Stimulated activated CD4-positive, alpha-beta T cell treated with anti-CD3 and anti-CD28 coated beads, Interleukin-1b, Interleukin-23, amount 100 ng/mL, for 24 hours (primary cell): ENCODE measurements at regions not wholly inside any gene's neighbourhood (a gene's known extent, or its start where the extent isn't known, plus 50 kb on each side); places are given as distances from the start of the nearest gene placed in this dataset.
"Not testable (repeated sequence)": the region's sequence is repeated elsewhere in the genome, so short reads cannot be mapped to it uniquely, and the experiment has no call there.

Experiments used
- DNase-seq, 4 experiments: peaks; one replicate each; pipeline ENCODE4 v3.0.0-alpha.2; 2020; ENCODE audit warnings: low read depth in 4 of 4, low spot score in 1 of 4

GRCh38 chr16:60302676-60303075 lies 1568.6 kb upstream of the GOT2 start:
- no peak for DNase-seq

- DNase-seq = no peak
Measured at GRCh38 chr16:60302261-60302660, 1568.1 kb upstream of the GOT2 start.

- DNase-seq = no peak
Measured at GRCh38 chr16:60299241-60299776, 1565.2 kb upstream of the GOT2 start.

GRCh38 chr16:60295451-60295850 lies 1561.3 kb upstream of the GOT2 start:
- DNase-seq = no peak

- no peak for DNase-seq
Measured at GRCh38 chr16:60285794-60286193, 1551.7 kb upstream of the GOT2 start.

DNA sequence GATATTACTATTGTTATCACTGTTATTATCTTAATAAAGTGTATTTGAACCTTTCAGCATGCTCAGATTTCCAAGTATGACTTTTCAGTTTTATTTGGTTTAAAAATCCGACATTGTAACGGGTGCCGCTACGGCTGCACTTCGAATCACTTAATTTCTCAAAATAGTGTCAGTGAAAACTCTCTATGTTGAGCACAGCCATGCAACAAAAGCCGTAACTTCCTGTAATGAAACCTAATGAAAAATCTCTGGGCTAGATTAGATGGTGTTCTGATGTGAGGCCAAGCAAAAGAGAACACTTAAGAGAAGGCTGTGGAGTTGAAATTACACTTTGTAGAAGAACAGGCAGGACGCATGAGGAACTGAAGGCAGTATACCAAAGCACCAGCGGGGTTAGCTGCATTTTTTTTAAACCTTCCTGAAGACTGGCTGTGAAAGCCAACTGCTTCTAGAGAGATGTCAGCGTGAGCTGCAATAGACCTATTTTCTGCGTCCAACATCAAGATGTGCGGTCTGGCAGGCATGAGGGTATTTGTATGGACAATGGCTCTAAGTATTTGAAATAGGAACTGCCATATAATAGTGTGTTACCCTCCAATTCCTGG lies 1545.0 kb upstream of the GOT2 start:
- DNase-seq = no peak

GRCh38 chr16:60274431-60275019 lies 1540.4 kb upstream of the GOT2 start:
- no peak for DNase-seq

- no peak for DNase-seq
Measured at GRCh38 chr16:60271781-60272180, 1537.7 kb upstream of the GOT2 start.

DNA sequence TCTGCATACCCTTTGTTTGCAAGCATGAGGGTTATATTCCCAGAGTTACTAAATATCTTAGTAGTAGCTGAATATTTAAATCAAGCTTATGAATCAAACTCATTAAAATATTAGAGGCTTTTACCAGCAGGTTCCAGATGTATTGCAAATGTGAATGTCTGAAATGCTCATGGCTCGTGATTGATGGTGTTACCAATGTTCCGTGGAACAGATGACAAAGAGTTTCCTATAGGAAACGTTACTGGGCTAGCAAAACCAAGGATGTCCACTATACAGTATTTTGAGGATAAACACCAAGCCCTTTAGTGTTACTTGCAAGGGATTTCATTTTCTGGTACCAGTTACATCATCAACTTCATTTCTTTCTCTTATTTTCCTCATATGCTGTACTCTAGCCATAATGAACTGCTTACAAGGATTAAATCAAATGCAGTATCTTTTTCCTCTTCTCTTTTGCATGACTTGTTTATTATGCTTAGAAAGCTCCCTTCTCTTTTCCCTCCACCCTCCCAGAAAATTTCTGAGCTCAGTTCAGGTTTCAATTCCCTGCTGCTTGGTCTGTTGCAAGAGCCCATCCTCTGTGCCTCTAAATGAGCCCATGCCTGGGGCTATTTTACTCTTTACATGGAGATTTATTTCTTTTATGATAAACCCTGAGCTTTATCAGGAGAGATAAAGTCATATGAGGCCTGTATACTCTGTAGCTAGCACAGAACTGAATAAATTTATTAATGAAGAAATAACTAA lies 1537.1 kb upstream of the GOT2 start:
- DNase-seq = no peak

GRCh38 chr16:60261425-60261824 lies 1527.3 kb upstream of the GOT2 start:
- DNase-seq = no peak

GRCh38 chr16:60259956-60260355 lies 1525.8 kb upstream of the GOT2 start:
- DNase-seq = no peak

DNA sequence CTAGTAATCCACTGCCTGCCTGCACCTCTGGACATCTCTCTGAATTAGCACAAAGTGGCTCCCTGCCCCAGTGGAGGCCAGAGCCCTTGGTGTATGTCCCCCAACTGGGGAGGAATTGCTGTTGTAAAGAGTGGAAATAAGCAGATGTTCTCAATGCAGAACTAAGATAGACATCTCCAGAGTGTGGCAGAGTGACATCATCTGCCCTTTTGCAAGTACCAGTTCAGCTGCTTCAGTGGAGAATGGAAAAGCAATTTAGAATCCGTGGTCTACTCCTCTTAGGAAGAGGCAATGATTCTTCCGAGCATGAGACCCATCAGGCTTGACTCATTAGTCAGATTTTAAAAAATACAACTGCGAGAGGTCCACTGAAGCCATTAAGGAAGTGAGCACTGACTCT lies 1512.0 kb upstream of the GOT2 start:
- DNase-seq = no peak

GRCh38 chr16:60241671-60242070 lies 1507.6 kb upstream of the GOT2 start:
- no peak for DNase-seq

GRCh38 chr16:60230666-60231065 lies 1496.5 kb upstream of the GOT2 start:
- no peak for DNase-seq

GRCh38 chr16:60225541-60225940 lies 1491.4 kb upstream of the GOT2 start:
- DNase-seq = no peak

- DNase-seq = no peak
Measured at GRCh38 chr16:60217787-60218186, 1483.7 kb upstream of the GOT2 start.

- no peak for DNase-seq
Measured at GRCh38 chr16:60214311-60214710, 1480.2 kb upstream of the GOT2 start.

- no peak for DNase-seq
Measured at GRCh38 chr16:60206516-60206915, 1472.4 kb upstream of the GOT2 start.

- DNase-seq = no peak
Measured at GRCh38 chr16:60204181-60204580, 1470.1 kb upstream of the GOT2 start.

GRCh38 chr16:60203525-60204124 lies 1469.5 kb upstream of the GOT2 start:
- DNase-seq = no peak

- DNase-seq = not testable (repeated sequence)
Measured at GRCh38 chr16:60200729-60201128, 1466.6 kb upstream of the GOT2 start.

- DNase-seq = no peak
Measured at GRCh38 chr16:60200161-60200560, 1466.0 kb upstream of the GOT2 start.
